Breast epithelium (tissue), 3 donors: ENCODE measurements at regions not wholly inside any gene's neighbourhood (a gene's known extent, or its start where the extent isn't known, plus 50 kb on each side); places are given as distances from the start of the nearest gene placed in this dataset.

Source experiments
- POLR2A ChIP-seq: fragments of 450-650 bp; IDR thresholded peaks from one replicate; pipeline ENCODE4 v1.6.1; 2016; ENCODE audit warnings: antibody characterized with exemption, mild to moderate bottlenecking, moderate library complexity
- TF ChIP-seq, protein P1 (sequence below), 3 donors: fragments of 450-650 bp; IDR thresholded peaks; one replicate each; pipeline ENCODE4 v1.5.1; 2016 to 2017; ENCODE audit warnings: antibody characterized with exemption in 3 of 3, mild to moderate bottlenecking in 3 of 3, moderate library complexity in 3 of 3

DNA sequence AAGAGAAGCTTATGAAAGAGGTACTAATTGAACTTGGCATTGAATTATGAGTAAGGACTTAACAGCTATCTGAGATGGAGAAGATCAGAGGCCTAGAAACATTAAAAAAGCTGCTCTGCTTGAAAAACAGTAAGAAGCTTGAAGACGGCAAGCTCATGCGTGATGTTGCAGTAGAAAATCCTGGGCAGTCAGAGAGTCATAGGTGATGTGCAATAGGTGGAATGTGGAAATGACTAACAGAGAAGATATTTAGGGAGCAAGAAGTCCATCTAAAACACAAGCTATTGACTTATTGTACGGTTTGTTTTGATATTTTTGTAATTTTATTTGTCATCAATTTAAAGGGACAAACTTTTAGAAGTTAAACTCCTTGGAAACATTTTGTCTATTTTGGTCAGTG lies 1101.4 kb downstream of the ROBO2 start:
- TF ChIP-seq POLR2A, result no peak
- TF ChIP-seq, protein P1, sequence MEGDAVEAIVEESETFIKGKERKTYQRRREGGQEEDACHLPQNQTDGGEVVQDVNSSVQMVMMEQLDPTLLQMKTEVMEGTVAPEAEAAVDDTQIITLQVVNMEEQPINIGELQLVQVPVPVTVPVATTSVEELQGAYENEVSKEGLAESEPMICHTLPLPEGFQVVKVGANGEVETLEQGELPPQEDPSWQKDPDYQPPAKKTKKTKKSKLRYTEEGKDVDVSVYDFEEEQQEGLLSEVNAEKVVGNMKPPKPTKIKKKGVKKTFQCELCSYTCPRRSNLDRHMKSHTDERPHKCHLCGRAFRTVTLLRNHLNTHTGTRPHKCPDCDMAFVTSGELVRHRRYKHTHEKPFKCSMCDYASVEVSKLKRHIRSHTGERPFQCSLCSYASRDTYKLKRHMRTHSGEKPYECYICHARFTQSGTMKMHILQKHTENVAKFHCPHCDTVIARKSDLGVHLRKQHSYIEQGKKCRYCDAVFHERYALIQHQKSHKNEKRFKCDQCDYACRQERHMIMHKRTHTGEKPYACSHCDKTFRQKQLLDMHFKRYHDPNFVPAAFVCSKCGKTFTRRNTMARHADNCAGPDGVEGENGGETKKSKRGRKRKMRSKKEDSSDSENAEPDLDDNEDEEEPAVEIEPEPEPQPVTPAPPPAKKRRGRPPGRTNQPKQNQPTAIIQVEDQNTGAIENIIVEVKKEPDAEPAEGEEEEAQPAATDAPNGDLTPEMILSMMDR (IDR thresholded peaks at IDR 0.05), result no peak
